ENCODE measurements at regions not wholly inside any gene's neighbourhood (a gene's known extent, or its start where the extent isn't known, plus 50 kb on each side); places are given as distances from the start of the nearest gene placed in this dataset.

- DNase-seq = no peak
Measured at GRCh38 chr11:70501933-70502540, 103.7 kb downstream of the CTTN start.

GRCh38 chr11:70502677-70503467 lies 104.5 kb downstream of the CTTN start:
- peak; percentile 13 for DNase-seq

GRCh38 chr11:70503468-70504221 lies 105.3 kb downstream of the CTTN start:
- peak; percentile 31 for DNase-seq

- no peak for DNase-seq
Measured at GRCh38 chr11:70504246-70505020, 106.1 kb downstream of the CTTN start.

- DNase-seq = no peak
Measured at GRCh38 chr11:70505331-70505731, 107.0 kb downstream of the CTTN start.

- DNase-seq = no peak
Measured at GRCh38 chr11:70505761-70506657, 107.7 kb downstream of the CTTN start.

- DNase-seq = no peak
Measured at GRCh38 chr11:70506658-70506970, 108.3 kb downstream of the CTTN start.

GRCh38 chr11:70506986-70507385 lies 108.7 kb downstream of the CTTN start:
- DNase-seq = no peak

GRCh38 chr11:70507466-70508230 lies 109.3 kb downstream of the CTTN start:
- no peak for DNase-seq

GRCh38 chr11:70508231-70508480 lies 109.8 kb downstream of the CTTN start:
- no peak for DNase-seq

- DNase-seq = no peak
Measured at GRCh38 chr11:70509476-70509875, 111.1 kb downstream of the CTTN start.

- DNase-seq = no peak
Measured at GRCh38 chr11:70510106-70510505, 111.8 kb downstream of the CTTN start.

GRCh38 chr11:70510571-70510970 lies 112.2 kb downstream of the CTTN start:
- no peak for DNase-seq

- no peak for DNase-seq
Measured at GRCh38 chr11:70511345-70511744, 113.0 kb downstream of the CTTN start.

- DNase-seq = no peak
Measured at GRCh38 chr11:70512716-70513115, 114.4 kb downstream of the CTTN start.

- no peak for DNase-seq
Measured at GRCh38 chr11:70517203-70517602, 118.9 kb downstream of the CTTN start.

GRCh38 chr11:70517988-70518907 lies 119.9 kb downstream of the CTTN start:
- no peak for DNase-seq

GRCh38 chr11:70519117-70519516 lies 120.8 kb downstream of the CTTN start:
- no peak for DNase-seq

GRCh38 chr11:70521475-70522308 lies 123.4 kb downstream of the CTTN start:
- peak; percentile 10 for DNase-seq

GRCh38 chr11:70522309-70522592 lies 123.9 kb downstream of the CTTN start:
- DNase-seq = no peak

Data from NCI-H1417 treated with DMSO at 0.1 percent for 48 hours (cell line).